Ascending aorta (tissue), 2 donors: ENCODE measurements at regions not wholly inside any gene's neighbourhood (a gene's known extent, or its start where the extent isn't known, plus 50 kb on each side); places are given as distances from the start of the nearest gene placed in this dataset.
"Not testable (repeated sequence)": the region's sequence is repeated elsewhere in the genome, so short reads cannot be mapped to it uniquely, and the experiment has no call there.

ENCODE experiments used
- DNase-seq, 2 donors: peaks; one replicate each; pipeline ENCODE4 v3.0.0-alpha.2; 2019; ENCODE audit warnings: low spot score in 2 of 2
- H3K27ac ChIP-seq, 2 donors: fragments of 200-600 bp; sonication (generic); one replicate each; pipeline ENCODE4 v1.5.1; 2016 to 2017; ENCODE audit warnings: mild to moderate bottlenecking in 1 of 2
- H3K27me3 ChIP-seq: fragments of 200-600 bp; sonication (generic); one replicate; pipeline ENCODE4 v1.5.1; 2017
- H3K36me3 ChIP-seq, 2 donors: fragments of 200-600 bp; sonication (generic); one replicate each; pipeline ENCODE4 v1.5.1; 2016
- H3K4me1 ChIP-seq, 2 donors: fragments of 200-600 bp; sonication (generic); one replicate each; pipeline ENCODE4 v1.5.1; 2016 to 2017; ENCODE audit warnings: mild to moderate bottlenecking in 1 of 2
- H3K4me3 ChIP-seq, 2 donors: fragments of 200-600 bp; sonication (generic); one replicate each; pipeline ENCODE4 v1.5.1; 2016 to 2017; ENCODE audit warnings: mild to moderate bottlenecking in 1 of 2
- H3K9me3 ChIP-seq, 2 donors: fragments of 200-600 bp; sonication (generic); one replicate each; pipeline ENCODE4 v1.5.1; 2016
- CTCF ChIP-seq, 3 experiments: fragments of 200-600 bp in 2 of 3; fragments of 450-650 bp in 1 of 3; sonication (generic) in 2 of 3; IDR thresholded peaks; one replicate each; pipeline ENCODE4 v1.5.1; 2016 to 2019; ENCODE audit warnings: antibody characterized with exemption in 3 of 3, mild to moderate bottlenecking in 1 of 3, moderate library complexity in 1 of 3
- intact Hi-C: fragments of 100-400 bp; cut with DNase I; formaldehyde crosslinking; loops from one replicate; pipeline ENCODE4 v1.15.1; 2023

GRCh38 chr6:141510803-141511202 is 621.9 kb upstream of the GJE1 start:
- TF ChIP-seq CTCF (IDR thresholded peaks at IDR 0.05) = no peak
- Histone ChIP-seq H3K27me3 (no peaks in the 10 kb centered on the region), H3K4me1 (no peaks in the 10 kb centered on the region), H3K9me3 (peaks cover 5 to 11% of the 10 kb centered on the region in 2 donors), H3K27ac (no peak overlapping the region), H3K36me3 (no peaks in the 10 kb centered on the region), H3K4me3 (no peak overlapping the region)
- DNase-seq = no peak
- intact Hi-C loops = no loop called here

- DNase-seq, H3K27me3 ChIP-seq, H3K27ac ChIP-seq, intact Hi-C loops, H3K36me3 ChIP-seq, H3K4me3 ChIP-seq, H3K4me1 ChIP-seq: not testable (repeated sequence)
- peaks cover 7 to 19% of the 10 kb centered on the region in 2 donors for H3K9me3 ChIP-seq
These were observed 626.7 kb upstream of the GJE1 start for GRCh38 chr6:141506062-141506461.

- H3K27me3 ChIP-seq, H3K27ac ChIP-seq, H3K36me3 ChIP-seq, DNase-seq, H3K4me1 ChIP-seq, intact Hi-C loops, H3K4me3 ChIP-seq: not testable (repeated sequence)
- peaks cover 7 to 19% of the 10 kb centered on the region in 2 donors for H3K9me3 ChIP-seq
These were observed 628.4 kb upstream of the GJE1 start for GRCh38 chr6:141504318-141504717.

- H3K27ac ChIP-seq = no peak overlapping the region
- DNase-seq = no peak
- no peaks in the 10 kb centered on the region for H3K27me3 ChIP-seq
- no peaks in the 10 kb centered on the region for H3K4me1 ChIP-seq
- peaks cover 7 to 16% of the 10 kb centered on the region in 2 donors for H3K9me3 ChIP-seq
- H3K36me3 ChIP-seq = no peaks in the 10 kb centered on the region
- no peak for TF ChIP-seq CTCF (IDR thresholded peaks at IDR 0.05)
- no peak overlapping the region for H3K4me3 ChIP-seq
- intact Hi-C loops = no loop called here
These were observed 631.1 kb upstream of the GJE1 start for GRCh38 chr6:141501616-141502015.

- Histone ChIP-seq H3K27ac (no peak overlapping the region), H3K9me3 (peaks cover 0 to 5% of the 10 kb centered on the region in 2 donors), H3K27me3 (no peaks in the 10 kb centered on the region), H3K4me3 (no peak overlapping the region), H3K4me1 (no peaks in the 10 kb centered on the region), H3K36me3 (no peaks in the 10 kb centered on the region)
- no peak for DNase-seq
- no peak for TF ChIP-seq CTCF (IDR thresholded peaks at IDR 0.05)
- intact Hi-C loops = no loop called here
These were observed 633.7 kb upstream of the GJE1 start for GRCh38 chr6:141498977-141499376.

- Histone ChIP-seq H3K4me1 (no peaks in the 10 kb centered on the region), H3K4me3 (no peak overlapping the region), H3K27ac (no peak overlapping the region), H3K27me3 (no peaks in the 10 kb centered on the region), H3K9me3 (no peaks in the 10 kb centered on the region), H3K36me3 (no peaks in the 10 kb centered on the region)
- intact Hi-C loops = no loop called here
- TF ChIP-seq CTCF (IDR thresholded peaks at IDR 0.05) = no peak
- no peak for DNase-seq
These were observed 640.0 kb upstream of the GJE1 start for GRCh38 chr6:141492521-141493284.

- Histone ChIP-seq H3K9me3 (no peaks in the 10 kb centered on the region), H3K27me3 (no peaks in the 10 kb centered on the region), H3K36me3 (no peaks in the 10 kb centered on the region), H3K4me1 (no peaks in the 10 kb centered on the region), H3K27ac (no peak overlapping the region), H3K4me3 (no peak overlapping the region)
- intact Hi-C loops = no loop called here
- no peak for TF ChIP-seq CTCF (IDR thresholded peaks at IDR 0.05)
- no peak for DNase-seq
These were observed 641.0 kb upstream of the GJE1 start for GRCh38 chr6:141491684-141492083.
